ENCODE measurements at regions not wholly inside any gene's neighbourhood (a gene's known extent, or its start where the extent isn't known, plus 50 kb on each side); places are given as distances from the start of the nearest gene placed in this dataset.

DNA sequence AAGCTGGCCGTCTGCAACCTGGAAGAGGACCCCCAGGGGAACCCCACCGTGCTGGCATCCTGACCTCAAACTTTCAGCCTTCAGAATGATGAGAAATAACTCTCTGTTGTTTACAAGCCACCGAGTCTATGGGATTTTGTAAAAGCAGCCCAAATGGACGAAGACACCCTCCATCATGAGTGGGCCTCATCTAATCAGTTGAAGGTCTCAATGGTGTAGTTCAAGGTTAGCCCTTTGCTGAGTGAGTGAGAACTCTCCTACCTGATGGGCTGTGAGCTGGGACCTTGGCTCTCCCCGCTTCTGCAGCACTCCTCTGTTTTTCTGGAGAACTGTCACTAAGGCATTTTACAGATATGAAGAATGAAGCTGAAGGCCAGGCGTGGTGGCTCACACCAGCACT, 325.9 kb upstream of the TNRC6C start:
- TF ChIP-seq EZH2phosphoT487 (IDR thresholded peaks at IDR 0.05; ENCODE audit: low read depth), result no peak
- TF ChIP-seq, protein P1, sequence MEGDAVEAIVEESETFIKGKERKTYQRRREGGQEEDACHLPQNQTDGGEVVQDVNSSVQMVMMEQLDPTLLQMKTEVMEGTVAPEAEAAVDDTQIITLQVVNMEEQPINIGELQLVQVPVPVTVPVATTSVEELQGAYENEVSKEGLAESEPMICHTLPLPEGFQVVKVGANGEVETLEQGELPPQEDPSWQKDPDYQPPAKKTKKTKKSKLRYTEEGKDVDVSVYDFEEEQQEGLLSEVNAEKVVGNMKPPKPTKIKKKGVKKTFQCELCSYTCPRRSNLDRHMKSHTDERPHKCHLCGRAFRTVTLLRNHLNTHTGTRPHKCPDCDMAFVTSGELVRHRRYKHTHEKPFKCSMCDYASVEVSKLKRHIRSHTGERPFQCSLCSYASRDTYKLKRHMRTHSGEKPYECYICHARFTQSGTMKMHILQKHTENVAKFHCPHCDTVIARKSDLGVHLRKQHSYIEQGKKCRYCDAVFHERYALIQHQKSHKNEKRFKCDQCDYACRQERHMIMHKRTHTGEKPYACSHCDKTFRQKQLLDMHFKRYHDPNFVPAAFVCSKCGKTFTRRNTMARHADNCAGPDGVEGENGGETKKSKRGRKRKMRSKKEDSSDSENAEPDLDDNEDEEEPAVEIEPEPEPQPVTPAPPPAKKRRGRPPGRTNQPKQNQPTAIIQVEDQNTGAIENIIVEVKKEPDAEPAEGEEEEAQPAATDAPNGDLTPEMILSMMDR (IDR thresholded peaks at IDR 0.05; ENCODE audit: low read depth, low read length), result no peak

All from OCI-LY3 (cell line).